Chondrocyte (in vitro differentiated cells): ENCODE measurements at regions not wholly inside any gene's neighbourhood (a gene's known extent, or its start where the extent isn't known, plus 50 kb on each side); places are given as distances from the start of the nearest gene placed in this dataset.

Source experiments
- DNase-seq: peaks from one replicate; pipeline ENCODE4 v3.0.0; 2021; ENCODE audit warnings: mixed read lengths, low spot score
- H3K27ac Mint-ChIP-seq: one replicate; pipeline ENCODE4 v1.8.0; 2021; ENCODE audit warnings: mild to moderate bottlenecking, moderate library complexity, mixed read lengths; ENCODE audit not compliant: unreplicated experiment
- H3K27me3 Mint-ChIP-seq: 2 replicates; pipeline ENCODE4 v1.8.0; 2021; ENCODE audit warnings: low read depth, mixed read lengths
- H3K36me3 Mint-ChIP-seq: 2 replicates; pipeline ENCODE4 v1.8.0; 2021; ENCODE audit warnings: low read depth, mixed read lengths
- H3K4me1 Mint-ChIP-seq: 2 replicates; pipeline ENCODE4 v1.8.0; 2021; ENCODE audit warnings: low read depth, mild to moderate bottlenecking, mixed read lengths
- H3K4me3 Mint-ChIP-seq: one replicate; pipeline ENCODE4 v1.8.0; 2021; ENCODE audit warnings: mild to moderate bottlenecking, moderate library complexity, mixed read lengths; ENCODE audit not compliant: unreplicated experiment
- H3K9me3 Mint-ChIP-seq: 2 replicates; pipeline ENCODE4 v1.8.0; 2021; ENCODE audit warnings: low read depth, mixed read lengths
- TF ChIP-seq, protein P1 (sequence below): fragments of 200-600 bp; sonication (generic); IDR thresholded peaks from 2 replicates; pipeline ENCODE4 v1.5.0; 2021; ENCODE audit warnings: antibody characterized with exemption, mild to moderate bottlenecking, moderate library complexity

DNA sequence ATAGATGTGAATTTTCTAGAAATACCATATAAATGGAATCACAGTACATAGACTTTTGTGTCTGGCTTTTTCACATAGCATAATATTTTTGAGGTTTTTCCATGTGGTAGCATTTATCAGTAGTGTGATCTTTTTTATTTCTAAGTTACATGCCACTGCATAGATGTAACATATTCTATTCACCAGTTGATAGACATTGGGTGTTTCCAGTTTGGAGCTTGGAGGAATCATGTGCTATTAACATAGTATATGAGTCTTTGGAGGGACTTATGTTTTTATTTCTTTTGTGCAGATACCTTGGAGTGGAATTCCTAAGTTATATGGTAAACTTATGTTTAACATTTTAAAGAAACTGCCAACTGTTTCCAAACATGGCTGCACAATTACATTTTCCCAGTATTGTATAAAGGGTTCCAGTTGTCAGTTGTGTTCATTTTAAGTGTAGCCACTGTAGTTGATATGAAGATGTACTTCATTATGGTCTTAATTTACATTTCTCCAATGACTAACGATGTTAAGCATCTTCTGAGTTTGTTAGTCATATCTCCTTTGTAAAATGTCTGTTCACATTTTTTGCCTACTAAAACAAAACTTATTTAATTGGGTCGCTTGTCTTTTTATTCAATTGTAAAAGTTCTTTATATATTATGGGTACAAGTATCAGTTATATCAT is 145.7 kb upstream of the TRPC6 start:
- Mint-ChIP-seq H3K27me3 (peaks cover 17% of the 10 kb centered on the region), H3K9me3 (no peaks in the 10 kb centered on the region)
- TF ChIP-seq, protein P1, sequence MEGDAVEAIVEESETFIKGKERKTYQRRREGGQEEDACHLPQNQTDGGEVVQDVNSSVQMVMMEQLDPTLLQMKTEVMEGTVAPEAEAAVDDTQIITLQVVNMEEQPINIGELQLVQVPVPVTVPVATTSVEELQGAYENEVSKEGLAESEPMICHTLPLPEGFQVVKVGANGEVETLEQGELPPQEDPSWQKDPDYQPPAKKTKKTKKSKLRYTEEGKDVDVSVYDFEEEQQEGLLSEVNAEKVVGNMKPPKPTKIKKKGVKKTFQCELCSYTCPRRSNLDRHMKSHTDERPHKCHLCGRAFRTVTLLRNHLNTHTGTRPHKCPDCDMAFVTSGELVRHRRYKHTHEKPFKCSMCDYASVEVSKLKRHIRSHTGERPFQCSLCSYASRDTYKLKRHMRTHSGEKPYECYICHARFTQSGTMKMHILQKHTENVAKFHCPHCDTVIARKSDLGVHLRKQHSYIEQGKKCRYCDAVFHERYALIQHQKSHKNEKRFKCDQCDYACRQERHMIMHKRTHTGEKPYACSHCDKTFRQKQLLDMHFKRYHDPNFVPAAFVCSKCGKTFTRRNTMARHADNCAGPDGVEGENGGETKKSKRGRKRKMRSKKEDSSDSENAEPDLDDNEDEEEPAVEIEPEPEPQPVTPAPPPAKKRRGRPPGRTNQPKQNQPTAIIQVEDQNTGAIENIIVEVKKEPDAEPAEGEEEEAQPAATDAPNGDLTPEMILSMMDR = no peak

DNA sequence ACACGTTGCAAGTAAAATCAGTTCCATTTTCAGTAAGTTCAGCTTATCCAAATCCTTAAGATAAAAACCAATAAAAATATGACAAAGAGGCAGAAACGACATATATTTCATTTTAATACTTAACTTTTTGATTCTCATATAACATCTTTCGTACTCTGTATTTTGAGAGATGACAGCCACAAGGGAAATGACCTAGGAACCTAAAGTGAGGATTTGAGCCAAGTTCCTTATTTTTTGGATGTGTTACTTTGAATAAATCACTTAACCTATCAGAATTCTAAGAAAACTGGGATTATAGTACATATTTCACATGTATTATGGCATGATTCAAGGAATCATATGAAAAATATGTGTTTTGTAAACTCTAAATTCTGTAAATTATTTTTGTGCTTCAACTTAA is 143.6 kb upstream of the TRPC6 start:
- DNase-seq = no peak
- H3K27ac Mint-ChIP-seq = no peak overlapping the region
- no peaks in the 10 kb centered on the region for H3K9me3 Mint-ChIP-seq
- peaks cover 15% of the 10 kb centered on the region for H3K27me3 Mint-ChIP-seq
- H3K4me1 Mint-ChIP-seq = no peaks in the 10 kb centered on the region
- no peaks in the 10 kb centered on the region for H3K36me3 Mint-ChIP-seq
- no peak overlapping the region for H3K4me3 Mint-ChIP-seq
- TF ChIP-seq, protein P1 = no peak

More for the DNA sequence above, 145.7 kb upstream of the TRPC6 start:
- H3K4me3 Mint-ChIP-seq = no peak overlapping the region
- H3K36me3 Mint-ChIP-seq = no peaks in the 10 kb centered on the region
- no peak for DNase-seq
- H3K4me1 Mint-ChIP-seq = no peaks in the 10 kb centered on the region
- H3K27ac Mint-ChIP-seq = no peak overlapping the region

DNA sequence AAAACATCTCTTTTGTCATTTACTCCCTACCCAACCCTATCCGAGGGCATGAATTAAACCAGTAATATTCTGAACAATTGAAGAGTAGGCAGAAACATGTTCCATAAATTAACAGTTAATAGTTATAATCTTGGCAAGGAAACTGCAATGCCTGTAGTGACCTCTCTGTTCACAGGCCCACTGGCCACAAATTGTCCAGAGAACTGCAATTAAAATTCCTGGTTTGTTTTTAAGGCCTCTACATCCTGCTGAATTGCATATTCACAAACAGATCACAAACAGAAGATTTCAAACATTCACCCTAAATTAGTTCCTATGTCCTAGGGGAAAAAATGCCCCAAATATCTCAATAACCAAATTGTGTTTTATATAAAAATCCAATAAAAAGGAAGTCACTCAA is 143.2 kb upstream of the TRPC6 start:
- TF ChIP-seq, protein P1 = no peak
- Mint-ChIP-seq H3K27ac (no peak overlapping the region), H3K27me3 (peaks cover 15% of the 10 kb centered on the region), H3K9me3 (no peaks in the 10 kb centered on the region), H3K4me3 (no peak overlapping the region), H3K36me3 (no peaks in the 10 kb centered on the region), H3K4me1 (no peaks in the 10 kb centered on the region)
- no peak for DNase-seq

DNA sequence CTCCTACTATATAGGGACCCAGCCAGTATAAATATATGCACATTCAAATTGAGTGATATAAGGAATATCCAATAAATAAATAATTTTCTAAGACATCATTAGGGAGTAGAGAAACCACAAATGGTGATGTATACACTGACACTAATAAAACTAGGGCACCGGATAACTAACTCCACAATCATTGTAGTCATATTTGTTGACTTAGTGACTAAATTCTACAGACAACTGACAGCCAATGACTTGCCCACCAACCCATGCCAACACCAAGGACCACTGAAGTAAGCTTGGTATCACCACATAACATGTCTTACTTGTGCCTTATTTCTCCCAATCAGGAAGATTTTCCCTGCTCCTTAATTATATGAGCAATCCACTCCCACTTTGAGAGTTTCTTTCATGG is 139.6 kb upstream of the TRPC6 start:
- TF ChIP-seq, protein P1 = no peak
- H3K4me3 Mint-ChIP-seq = no peak overlapping the region
- H3K27ac Mint-ChIP-seq = no peak overlapping the region
- peaks cover 12% of the 10 kb centered on the region for H3K27me3 Mint-ChIP-seq
- no peaks in the 10 kb centered on the region for H3K9me3 Mint-ChIP-seq
- no peaks in the 10 kb centered on the region for H3K4me1 Mint-ChIP-seq
- DNase-seq = no peak
- no peaks in the 10 kb centered on the region for H3K36me3 Mint-ChIP-seq

DNA sequence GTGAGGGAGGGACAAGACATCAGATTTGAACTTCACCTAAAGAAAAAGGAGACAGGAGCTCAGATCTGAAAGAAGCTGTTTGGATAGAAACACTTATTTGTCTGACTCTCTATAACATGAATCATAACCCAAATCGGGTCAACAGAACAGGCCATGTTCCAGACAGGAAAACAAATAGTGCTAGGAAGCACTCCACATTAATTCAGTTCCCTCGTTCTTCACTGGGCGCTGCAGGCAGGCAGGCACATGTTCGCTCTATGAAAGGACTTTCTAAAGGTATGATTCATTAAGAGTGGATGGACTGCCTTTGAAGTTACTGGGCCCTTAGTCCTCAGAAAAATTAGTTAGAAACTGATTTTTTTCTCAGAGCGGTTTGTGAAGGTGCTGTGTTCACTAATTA is 137.5 kb upstream of the TRPC6 start:
- no peaks in the 10 kb centered on the region for H3K36me3 Mint-ChIP-seq

More for the DNA sequence above, 137.5 kb upstream of the TRPC6 start:
- no peak for DNase-seq
- no peaks in the 10 kb centered on the region for H3K4me1 Mint-ChIP-seq
- H3K4me3 Mint-ChIP-seq = no peak overlapping the region
- H3K27ac Mint-ChIP-seq = no peak overlapping the region
- TF ChIP-seq, protein P1 = no peak
- H3K27me3 Mint-ChIP-seq = peaks cover 8% of the 10 kb centered on the region
- H3K9me3 Mint-ChIP-seq = no peaks in the 10 kb centered on the region
